ENCODE measurements at regions not wholly inside any gene's neighbourhood (a gene's known extent, or its start where the extent isn't known, plus 50 kb on each side); places are given as distances from the start of the nearest gene placed in this dataset.

GRCh38 chrX:147364896-147365295 is 546.8 kb upstream of the FMR1 start:
- H3K27me3 ChIP-seq (ENCODE audit: insufficient read depth, low read length): no peaks in the 10 kb centered on the region
- no peak overlapping the region for H3K9ac ChIP-seq (ENCODE audit: extremely low read depth, insufficient read length, low read length)
- H3K4me2 ChIP-seq (ENCODE audit: insufficient read depth, insufficient read length, low read length): no peak overlapping the region
- no peak overlapping the region for H2BK12ac ChIP-seq (ENCODE audit: insufficient read length, low read depth, low read length)
- Mint-ChIP-seq H3K4me3 (no peak overlapping the region), H3K9me3 (peaks cover 45 to 58% of the 10 kb centered on the region in 2 experiments), H3K36me3 (ENCODE audit: insufficient read depth in 1 of 3, low read depth in 3 of 3) (peaks cover 0 to 2% (median 0%) of the 10 kb centered on the region in 3 experiments; a peak in 2 of 7 replicates), H3K4me1 (peaks cover 0 to 2% of the 10 kb centered on the region in 2 experiments; a peak in 1 of 4 replicates), H3K27ac (no peak overlapping the region), H3K27me3 (ENCODE audit: low read depth) (no peaks in the 10 kb centered on the region)
- H3K23ac ChIP-seq (ENCODE audit: insufficient read length, low read depth, low read length): no peak overlapping the region
- no peak overlapping the region for H2AFZ ChIP-seq (ENCODE audit: low read length)
- H3K79me1 ChIP-seq (ENCODE audit: insufficient read depth, low read depth, low read length, poor library complexity, severe bottlenecking): no peaks in the 10 kb centered on the region
- H2AK5ac ChIP-seq (ENCODE audit: insufficient read length, low read length): no peak overlapping the region
- H3K27ac ChIP-seq (ENCODE audit: insufficient read length, low read depth, low read length): no peak overlapping the region
- WGBS (ENCODE audit: extremely low coverage, insufficient read length, low lambda C conversion rate): no CpG with 5 or more reads among the region's 2 CpGs
- H4K8ac ChIP-seq (replicated peaks; ENCODE audit: insufficient read length, low read depth, low read length): no peak overlapping the region
- no peak overlapping the region for H3T11ph ChIP-seq (ENCODE audit: low read length)
- no peaks in the 10 kb centered on the region for H3K4me1 ChIP-seq (ENCODE audit: insufficient read depth, low read length)
- no peak overlapping the region for H3K56ac ChIP-seq (ENCODE audit: insufficient read length, low read depth, low read length)
- H4K5ac ChIP-seq (ENCODE audit: insufficient read length, low read depth, low read length): no peak overlapping the region
- no peak overlapping the region for H2BK120ac ChIP-seq (ENCODE audit: low read depth, low read length, poor library complexity, severe bottlenecking)
- no peak for DNase-seq
- no peak overlapping the region for H2BK5ac ChIP-seq (ENCODE audit: insufficient read length, low read length)
- no peaks in the 10 kb centered on the region for H3K79me2 ChIP-seq (ENCODE audit: insufficient read depth, low read length)
- H2BK15ac ChIP-seq (ENCODE audit: low read depth, low read length): no peak overlapping the region
- peaks cover 42% of the 10 kb centered on the region for H3K9me3 ChIP-seq (ENCODE audit: control insufficient read depth, low read depth, low read length)
- no peak overlapping the region for H4K91ac ChIP-seq (ENCODE audit: insufficient read length, low read depth, low read length)
- no peak overlapping the region for H3K14ac ChIP-seq (ENCODE audit: insufficient read depth, low read length)
- TF ChIP-seq CTCF (conservative IDR thresholded peaks at IDR 0.05): no peak
- H3K18ac ChIP-seq (ENCODE audit: insufficient read length, low read depth, low read length): no peak overlapping the region
- no peak overlapping the region for H3K4ac ChIP-seq (ENCODE audit: low read depth, low read length)
- H3K23me2 ChIP-seq (ENCODE audit: insufficient read length, low read depth, low read length, poor library complexity, severe bottlenecking): no peaks in the 10 kb centered on the region
- no peaks in the 10 kb centered on the region for H4K20me1 ChIP-seq (ENCODE audit: control insufficient read depth, insufficient read depth, insufficient read length)
- no peak overlapping the region for H2BK20ac ChIP-seq (ENCODE audit: low read depth, low read length, poor library complexity, severe bottlenecking)

Data from H9 (cell line).